BLaER1 (cell line): ENCODE measurements at regions not wholly inside any gene's neighbourhood (a gene's known extent, or its start where the extent isn't known, plus 50 kb on each side); places are given as distances from the start of the nearest gene placed in this dataset.
"Not testable (repeated sequence)": the region's sequence is repeated elsewhere in the genome, so short reads cannot be mapped to it uniquely, and the experiment has no call there.

Experiments
- H3K27ac ChIP-seq: shearing (Covaris generic); formaldehyde crosslinking; 2 replicates; pipeline ENCODE4 v1.8.1; 2022
- H3K27me3 ChIP-seq: shearing (Covaris generic); formaldehyde crosslinking; 2 replicates; pipeline ENCODE4 v1.8.1; 2022
- H3K36me3 ChIP-seq: shearing (Covaris generic); formaldehyde crosslinking; 2 replicates; pipeline ENCODE4 v1.8.1; 2022
- H3K4me1 ChIP-seq: shearing (Covaris generic); formaldehyde crosslinking; 2 replicates; pipeline ENCODE4 v1.8.1; 2022
- H3K4me2 ChIP-seq: shearing (Covaris generic); formaldehyde crosslinking; 2 replicates; pipeline ENCODE4 v1.8.1; 2022
- H3K4me3 ChIP-seq: shearing (Covaris generic); formaldehyde crosslinking; 2 replicates; pipeline ENCODE4 v1.8.1; 2022
- H3K9ac ChIP-seq: shearing (Covaris generic); formaldehyde crosslinking; 2 replicates; pipeline ENCODE4 v1.8.1; 2022
- H3K9me3 ChIP-seq: shearing (Covaris generic); formaldehyde crosslinking; 2 replicates; pipeline ENCODE4 v1.8.1; 2022
- H4K20me1 ChIP-seq: shearing (Covaris generic); formaldehyde crosslinking; 2 replicates; pipeline ENCODE4 v1.8.1; 2022
- Cebpa-rat ChIP-seq: shearing (Covaris generic); IDR thresholded peaks from 2 replicates; pipeline ENCODE4 v1.8.1; 2022

- H3K4me3 ChIP-seq, result no peak overlapping the region
- no peak overlapping the region for H3K9ac ChIP-seq
- TF ChIP-seq Cebpa-rat, result no peak
- no peaks in the 10 kb centered on the region for H3K36me3 ChIP-seq
- no peak overlapping the region for H3K27ac ChIP-seq
- H3K9me3 ChIP-seq, result peaks cover 5% of the 10 kb centered on the region; the same call in 1 of the 2 replicates
- no peaks in the 10 kb centered on the region for H3K4me1 ChIP-seq
- H3K4me2 ChIP-seq, result no peak overlapping the region
- H4K20me1 ChIP-seq, result no peaks in the 10 kb centered on the region
- no peaks in the 10 kb centered on the region for H3K27me3 ChIP-seq
Observed at GRCh38 chr14:78016532-78016931, 153.6 kb upstream of the NRXN3 start.

- H3K4me1 ChIP-seq, result no peaks in the 10 kb centered on the region
- H4K20me1 ChIP-seq, result no peaks in the 10 kb centered on the region
- no peak for TF ChIP-seq Cebpa-rat
- H3K36me3 ChIP-seq, result no peaks in the 10 kb centered on the region
- no peak overlapping the region for H3K4me2 ChIP-seq
- H3K27me3 ChIP-seq, result no peaks in the 10 kb centered on the region
- peaks cover 5% of the 10 kb centered on the region; the same call in 1 of the 2 replicates for H3K9me3 ChIP-seq
- H3K27ac ChIP-seq, result no peak overlapping the region
- H3K4me3 ChIP-seq, result no peak overlapping the region
- H3K9ac ChIP-seq, result no peak overlapping the region
Observed at GRCh38 chr14:78018283-78018682, 151.9 kb upstream of the NRXN3 start.

DNA sequence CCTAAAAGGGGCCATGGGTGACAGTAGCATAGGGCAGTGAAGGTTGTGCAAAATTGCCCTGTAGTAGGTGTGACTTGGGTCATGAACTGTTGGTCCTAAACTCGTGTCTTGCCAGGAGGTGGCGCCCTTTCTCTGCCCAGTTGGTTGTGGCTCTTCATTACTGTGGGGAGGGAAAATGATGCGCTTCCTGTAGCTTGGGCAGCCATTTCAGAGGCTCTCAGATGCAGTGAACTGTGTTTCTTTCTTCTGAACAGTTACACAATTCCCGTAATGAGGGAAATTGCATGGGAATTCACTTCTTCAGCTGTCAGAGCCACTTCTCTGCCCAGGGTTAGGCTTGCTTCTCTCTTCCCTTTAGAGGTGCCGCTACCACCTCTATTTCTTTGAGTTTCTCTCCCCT lies 148.1 kb upstream of the NRXN3 start:
- Histone ChIP-seq H3K4me1 (no peaks in the 10 kb centered on the region), H3K27me3 (no peaks in the 10 kb centered on the region), H3K4me2 (no peak overlapping the region), H3K9ac (no peak overlapping the region), H3K36me3 (no peaks in the 10 kb centered on the region), H3K27ac (no peak overlapping the region), H3K4me3 (no peak overlapping the region), H4K20me1 (no peaks in the 10 kb centered on the region), H3K9me3 (no peaks in the 10 kb centered on the region)
- TF ChIP-seq Cebpa-rat, result no peak

DNA sequence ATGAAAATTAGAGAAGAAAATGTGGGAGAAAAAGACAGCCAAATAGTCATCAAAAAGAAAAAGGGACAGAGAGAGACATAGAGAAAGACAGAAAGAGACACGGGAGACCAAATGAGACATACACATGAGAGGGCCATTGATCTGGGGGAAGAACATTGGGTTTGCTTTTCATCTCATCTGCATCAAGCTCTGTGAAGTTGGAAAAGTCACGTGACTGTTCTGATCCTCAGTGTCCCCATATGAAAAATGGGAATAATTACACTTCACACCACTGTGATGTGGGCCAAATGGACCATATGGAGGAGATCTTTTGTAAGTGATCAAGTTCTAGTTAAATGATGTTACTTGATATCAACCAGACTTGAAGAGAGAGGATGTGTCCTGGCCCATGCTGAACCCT lies 147.1 kb upstream of the NRXN3 start:
- H3K4me1 ChIP-seq, result no peaks in the 10 kb centered on the region
- H3K4me2 ChIP-seq, result no peak overlapping the region
- no peak overlapping the region for H3K4me3 ChIP-seq
- H3K36me3 ChIP-seq, result no peaks in the 10 kb centered on the region
- no peak overlapping the region for H3K27ac ChIP-seq
- no peaks in the 10 kb centered on the region for H4K20me1 ChIP-seq
- H3K9ac ChIP-seq, result no peak overlapping the region
- no peak for TF ChIP-seq Cebpa-rat
- no peaks in the 10 kb centered on the region for H3K9me3 ChIP-seq
- H3K27me3 ChIP-seq, result no peaks in the 10 kb centered on the region

DNA sequence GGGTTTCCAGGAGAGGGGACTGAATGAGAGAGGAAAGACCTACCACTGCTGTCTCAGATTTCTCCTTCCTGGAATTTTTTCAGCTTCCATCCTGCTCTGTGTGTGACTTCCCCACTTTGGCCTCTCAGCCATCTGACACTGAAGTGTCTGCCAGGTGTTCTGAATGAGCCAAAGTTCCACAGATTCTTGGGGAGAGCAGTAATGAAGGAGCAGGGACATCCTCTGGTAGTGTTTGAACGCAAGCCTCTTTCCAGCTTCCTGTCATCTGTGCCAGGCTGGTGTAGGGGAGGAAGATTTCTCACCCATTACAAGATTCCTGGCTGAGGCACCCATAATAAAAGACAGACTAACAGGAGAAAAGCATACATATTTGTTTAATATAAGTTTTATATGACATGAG lies 141.7 kb upstream of the NRXN3 start:
- Histone ChIP-seq H3K27me3 (no peaks in the 10 kb centered on the region), H3K9me3 (no peaks in the 10 kb centered on the region), H3K4me2 (no peak overlapping the region), H3K36me3 (no peaks in the 10 kb centered on the region), H3K27ac (no peak overlapping the region), H3K4me1 (no peaks in the 10 kb centered on the region), H3K4me3 (no peak overlapping the region), H4K20me1 (no peaks in the 10 kb centered on the region), H3K9ac (no peak overlapping the region)
- no peak for TF ChIP-seq Cebpa-rat

DNA sequence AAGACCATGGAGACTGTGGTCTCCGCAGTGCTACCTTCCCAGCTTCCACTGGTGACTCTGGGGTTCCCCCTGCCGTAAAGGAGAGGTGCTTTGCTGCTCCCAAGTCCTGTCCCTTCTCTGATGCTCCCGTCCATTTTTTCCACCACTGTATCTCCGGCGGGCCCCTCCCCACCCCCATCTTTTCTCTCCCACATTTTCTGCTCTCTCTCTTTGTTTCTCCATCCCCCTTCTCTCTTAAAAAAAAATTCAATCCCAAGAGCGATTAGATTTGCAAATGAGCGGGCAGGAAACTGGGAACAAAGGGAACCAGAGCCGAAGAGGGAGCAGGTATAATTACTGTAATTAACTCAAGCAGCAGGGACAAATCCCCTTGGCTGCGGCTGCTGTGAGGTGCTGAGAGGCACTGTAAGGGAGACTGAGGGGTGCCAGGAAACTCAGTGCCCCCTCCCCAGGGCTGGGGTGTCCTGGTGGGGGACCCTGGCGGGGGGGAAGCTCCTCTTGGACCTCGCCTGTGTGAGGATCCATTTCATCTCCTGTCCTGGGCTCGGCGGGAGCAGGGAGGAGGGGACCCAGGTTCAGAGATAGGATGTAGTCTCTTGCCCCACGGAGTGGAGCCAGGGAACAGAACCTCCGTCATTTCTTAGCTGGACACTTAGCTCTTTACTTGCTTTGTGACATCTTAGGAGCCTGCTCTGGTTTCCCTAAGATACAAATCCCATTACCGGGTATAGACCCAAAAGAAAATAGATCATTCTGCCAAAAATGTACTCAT lies 140.4 kb upstream of the NRXN3 start:
- TF ChIP-seq Cebpa-rat, result no peak
- Histone ChIP-seq H3K27me3 (no peaks in the 10 kb centered on the region), H3K4me2 (no peak overlapping the region), H3K9me3 (no peaks in the 10 kb centered on the region), H4K20me1 (no peaks in the 10 kb centered on the region), H3K9ac (no peak overlapping the region), H3K36me3 (no peaks in the 10 kb centered on the region), H3K4me1 (no peaks in the 10 kb centered on the region), H3K4me3 (no peak overlapping the region), H3K27ac (no peak overlapping the region)

DNA sequence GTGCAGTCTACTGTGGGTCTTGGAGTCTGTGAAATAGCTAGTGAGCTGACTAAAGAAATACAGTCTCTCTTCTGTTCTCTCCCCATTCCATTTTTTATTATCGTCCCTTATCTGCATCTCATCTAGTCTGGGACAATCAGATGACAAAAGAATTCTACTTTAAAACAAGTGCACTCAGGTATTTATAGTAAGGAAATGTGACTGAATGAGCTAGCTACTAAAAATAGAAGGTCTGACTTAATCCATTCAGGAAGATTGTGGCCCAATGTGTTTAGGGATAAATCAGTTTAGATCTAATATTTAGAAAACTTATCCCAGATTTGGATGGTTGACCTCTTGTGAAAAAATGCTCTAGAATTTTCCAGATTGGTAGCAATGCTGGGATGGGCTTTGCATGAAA lies 126.8 kb upstream of the NRXN3 start:
- H3K4me2 ChIP-seq, result no peak overlapping the region
- no peak for TF ChIP-seq Cebpa-rat
- H3K27ac ChIP-seq, result no peak overlapping the region
- no peak overlapping the region for H3K9ac ChIP-seq
- no peak overlapping the region for H3K4me3 ChIP-seq
- H3K27me3 ChIP-seq, result no peaks in the 10 kb centered on the region
- H3K9me3 ChIP-seq, result no peaks in the 10 kb centered on the region; the same call in 1 of the 2 replicates
- H3K36me3 ChIP-seq, result no peaks in the 10 kb centered on the region
- no peaks in the 10 kb centered on the region for H3K4me1 ChIP-seq
- no peaks in the 10 kb centered on the region for H4K20me1 ChIP-seq

- H3K27ac ChIP-seq, result no peak overlapping the region
- H3K4me2 ChIP-seq, result no peak overlapping the region
- no peaks in the 10 kb centered on the region for H3K4me1 ChIP-seq
- no peaks in the 10 kb centered on the region for H4K20me1 ChIP-seq
- no peaks in the 10 kb centered on the region for H3K9me3 ChIP-seq
- H3K27me3 ChIP-seq, result no peaks in the 10 kb centered on the region
- H3K9ac ChIP-seq, result no peak overlapping the region
- no peaks in the 10 kb centered on the region for H3K36me3 ChIP-seq
- TF ChIP-seq Cebpa-rat, result no peak
- H3K4me3 ChIP-seq, result no peak overlapping the region
Observed at GRCh38 chr14:78048120-78048519, 122.1 kb upstream of the NRXN3 start.

DNA sequence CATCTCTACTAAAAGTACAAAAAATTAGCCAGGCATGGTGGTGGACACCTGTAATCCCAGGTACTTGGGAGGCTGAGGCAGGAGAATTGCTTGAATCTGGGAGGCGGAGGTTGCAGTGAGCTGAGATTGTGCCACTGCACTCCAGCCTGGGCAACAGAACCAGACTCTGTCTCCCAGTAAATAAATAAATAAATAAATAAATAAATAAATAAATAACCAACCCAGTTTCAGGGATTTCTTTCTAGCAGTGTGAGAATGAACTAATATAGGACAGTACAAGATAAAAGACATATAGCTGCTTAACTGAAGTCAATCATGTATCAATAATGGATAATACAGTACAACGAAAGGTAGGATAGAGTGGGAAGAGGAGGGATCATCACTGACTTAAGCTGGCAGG lies 113.3 kb upstream of the NRXN3 start:
- H3K4me3 ChIP-seq, H3K27ac ChIP-seq, H3K9ac ChIP-seq, H4K20me1 ChIP-seq, H3K4me1 ChIP-seq, H3K36me3 ChIP-seq, H3K27me3 ChIP-seq, H3K9me3 ChIP-seq, H3K4me2 ChIP-seq: not testable (repeated sequence)

- Histone ChIP-seq H3K4me2 (no peak overlapping the region), H3K4me1 (no peaks in the 10 kb centered on the region), H3K36me3 (no peaks in the 10 kb centered on the region), H3K27ac (no peak overlapping the region), H3K9ac (no peak overlapping the region), H3K4me3 (no peak overlapping the region), H3K27me3 (no peaks in the 10 kb centered on the region), H3K9me3 (no peaks in the 10 kb centered on the region), H4K20me1 (no peaks in the 10 kb centered on the region)
- no peak for TF ChIP-seq Cebpa-rat
Observed at GRCh38 chr14:78070344-78070743, 99.8 kb upstream of the NRXN3 start.
